Endothelial cell of umbilical vein (primary cell): ENCODE measurements at regions not wholly inside any gene's neighbourhood (a gene's known extent, or its start where the extent isn't known, plus 50 kb on each side); places are given as distances from the start of the nearest gene placed in this dataset.

Source experiments
- BruUV-seq: library from RNA; stranded (reverse); fragments of 400-500 nt; replicated peaks from 2 replicates; lab custom pipeline; 2021; lab: Mats Ljungman, UMichigan
- CTCF ChIA-PET: fragments of 300-600, 350-600 bp; sonication (Branson Sonifier 250); formaldehyde crosslinking; loops from one replicate; lab custom pipeline; 2021; ENCODE audit warnings: antibody characterized with exemption, inconsistent platforms; lab: Charles Lee
- POLR2A ChIA-PET: fragments of 300-600, 350-600 bp; sonication (Branson Sonifier 250); formaldehyde crosslinking; loops from one replicate; lab custom pipeline; 2021; ENCODE audit warnings: antibody characterized with exemption, inconsistent platforms; lab: Charles Lee
- DNase-seq: peaks from one replicate; pipeline ENCODE4 v3.0.0-alpha.2; 2011; ENCODE audit warnings: low read depth, low spot score
- FAIRE-seq: peaks from 2 replicates; lab custom pipeline; 2011; peaks lifted over from hg19 to GRCh38; lab: Jason Lieb, UNC
- H2AFZ ChIP-seq: 2 replicates; pipeline ENCODE4 v1.6.0; 2012; ENCODE audit warnings: low read depth, low read length, control low read depth, inconsistent platforms
- H3K27ac ChIP-seq: 2 replicates; pipeline ENCODE4 v1.5.1; 2011; ENCODE audit warnings: low read depth, mild to moderate bottlenecking, control low read depth, low read length, moderate library complexity; ENCODE audit not compliant: insufficient read depth
- H3K27me3 ChIP-seq, 2 experiments: 2 replicates each; pipeline versions ENCODE4 v1.6.0 to v1.6.1; 2011; ENCODE audit warnings: low read length in 2 of 2, mixed read lengths in 1 of 2; ENCODE audit not compliant: control insufficient read depth in 2 of 2, insufficient read depth in 2 of 2
- H3K36me3 ChIP-seq, 2 experiments: 2 replicates in 1 of 2; 3 replicates in 1 of 2; pipeline ENCODE4 v1.5.1; 2011; ENCODE audit warnings: low read length in 2 of 2, mild to moderate bottlenecking in 1 of 2, moderate library complexity in 1 of 2; ENCODE audit not compliant: control insufficient read depth in 2 of 2, insufficient read depth in 2 of 2; ENCODE audit errors: extremely low read depth in 1 of 2
- H3K4me1 ChIP-seq: 3 replicates; pipeline ENCODE4 v1.5.1; 2011; ENCODE audit warnings: mild to moderate bottlenecking, low read length; ENCODE audit not compliant: control insufficient read depth, insufficient read depth; ENCODE audit errors: extremely low read depth
- H3K4me2 ChIP-seq: 2 replicates; pipeline ENCODE4 v1.6.1; 2011; ENCODE audit warnings: low read length, control low read depth, mixed read lengths; ENCODE audit not compliant: insufficient read depth
- H3K4me3 ChIP-seq, 3 experiments: fragments of 200-600 bp in 1 of 3; sonication (generic), shearing (Covaris generic) in 1 of 3; replicated peaks in 1 of 3; 2 replicates each; pipeline ENCODE4 v1.5.1; 2011 to 2016; ENCODE audit warnings: control low read depth in 3 of 3, low read length in 3 of 3, mild to moderate bottlenecking in 2 of 3, inconsistent platforms in 1 of 3, low read depth in 1 of 3, moderate library complexity in 1 of 3; ENCODE audit not compliant: insufficient read depth in 1 of 3
- H3K79me2 ChIP-seq: 2 replicates; pipeline ENCODE4 v1.6.0; 2012; ENCODE audit warnings: low read length, inconsistent platforms; ENCODE audit not compliant: control insufficient read depth, insufficient read depth
- H3K9ac ChIP-seq: replicated peaks from 2 replicates; pipeline ENCODE3; 2011; ENCODE audit warnings: low read length, control low read depth; ENCODE audit not compliant: insufficient read depth; ENCODE audit errors: extremely low read depth
- H3K9me1 ChIP-seq: replicated peaks from 3 replicates; pipeline ENCODE4 v1.6.0; 2011; ENCODE audit warnings: mild to moderate bottlenecking, low read length; ENCODE audit not compliant: control insufficient read depth, insufficient read depth; ENCODE audit errors: extremely low read depth
- H3K9me3 ChIP-seq: replicated peaks from 2 replicates; pipeline ENCODE4 v1.5.1; 2012; ENCODE audit warnings: low read length, inconsistent platforms; ENCODE audit not compliant: control insufficient read depth, insufficient read depth
- H4K20me1 ChIP-seq: replicated peaks from 2 replicates; pipeline ENCODE3; 2011; ENCODE audit warnings: mild to moderate bottlenecking, low read length; ENCODE audit not compliant: control insufficient read depth, insufficient read depth; ENCODE audit errors: extremely low read depth
- EZH2 ChIP-seq: IDR thresholded peaks from 2 replicates; pipeline ENCODE4 v1.6.1; 2012; ENCODE audit warnings: borderline replicate concordance, low read depth, mild to moderate bottlenecking, moderate library complexity, low read length, inconsistent platforms; ENCODE audit not compliant: severe bottlenecking
- JUN ChIP-seq: IDR thresholded peaks from 2 replicates; pipeline ENCODE4 v1.6.1; 2011; ENCODE audit warnings: borderline replicate concordance, low read depth; ENCODE audit not compliant: insufficient read length, insufficient read depth
- dilution Hi-C: fragments of 300-500 bp; cut with MboI; formaldehyde crosslinking; loops from one replicate; pipeline ENCODE4 v1.15.0; 2019; ENCODE audit warnings: low sequenced_read_pairs; ENCODE audit not compliant: extremely low pct_ligation_motif_present
- intact Hi-C: fragments of 100-400 bp; cut with micrococcal nuclease; formaldehyde crosslinking; loops from one replicate; pipeline ENCODE4 v1.10.0; 2022

DNA sequence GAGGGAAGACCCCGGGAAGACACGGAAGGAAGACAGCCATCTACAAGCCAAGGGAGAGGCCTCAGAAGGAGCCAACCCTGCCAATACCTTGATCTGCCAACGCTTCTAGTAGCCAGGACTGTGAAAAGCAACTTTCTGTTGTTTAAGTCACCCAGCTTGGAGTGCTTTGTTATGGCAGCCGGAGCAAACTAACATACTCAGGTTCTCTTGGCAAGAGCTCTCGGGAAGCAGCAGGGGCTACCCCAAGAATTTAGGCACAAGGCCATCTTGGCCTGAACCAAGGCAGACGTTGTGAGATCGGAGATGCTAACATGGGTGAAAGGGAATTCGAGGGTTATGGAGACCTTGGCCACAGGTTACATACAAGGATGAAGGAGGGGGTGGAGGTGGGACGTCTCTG is 78.6 kb upstream of the KLHL29 start:
- Histone ChIP-seq H3K4me1 (no peaks in the 10 kb centered on the region), H4K20me1 (no peaks in the 10 kb centered on the region), H3K4me3 (no peak overlapping the region), H3K79me2 (no peaks in the 10 kb centered on the region), H3K27me3 (no peaks in the 10 kb centered on the region), H3K4me2 (no peak overlapping the region), H2AFZ (no peak overlapping the region), H3K36me3 (no peaks in the 10 kb centered on the region), H3K9ac (no peak overlapping the region), H3K9me3 (no peaks in the 10 kb centered on the region), H3K27ac (no peak overlapping the region), H3K9me1 (no peaks in the 10 kb centered on the region)
- no TSS peak for BruUV-seq
- CTCF ChIA-PET, result interaction anchor here (2.1 kb wide), 1 partner anchor 9 kb away, joined by 10 read pairs; no protein-coding TSS in a partner anchor
- dilution Hi-C loops (no loop called here), intact Hi-C loops (no loop called here)
- POLR2A ChIA-PET, result no interaction called here
- DNase-seq, result no peak
- TF ChIP-seq EZH2, result no peak
- FAIRE-seq, result no peak

- ChIA-PET CTCF (no interaction called here), POLR2A (no interaction called here)
- H3K9ac ChIP-seq, result no peak overlapping the region
- no peak for FAIRE-seq
- TF ChIP-seq JUN, result no peak
- no peaks in the 10 kb centered on the region for H3K27me3 ChIP-seq
- H3K4me1 ChIP-seq, result no peaks in the 10 kb centered on the region
- dilution Hi-C loops, result no loop called here
- H3K4me3 ChIP-seq, result no peak overlapping the region
- H3K9me3 ChIP-seq, result no peaks in the 10 kb centered on the region
- DNase-seq, result no peak
- no peaks in the 10 kb centered on the region for H3K9me1 ChIP-seq
- no peaks in the 10 kb centered on the region for H3K36me3 ChIP-seq
- intact Hi-C loops, result loop anchor here (10.0 kb wide), 1 partner anchor 154 kb away; no protein-coding TSS in a partner anchor
- no peaks in the 10 kb centered on the region for H4K20me1 ChIP-seq
- H3K27ac ChIP-seq, result no peak overlapping the region
- H3K4me2 ChIP-seq, result no peak overlapping the region
- no peak overlapping the region for H2AFZ ChIP-seq
- no peaks in the 10 kb centered on the region for H3K79me2 ChIP-seq
- BruUV-seq, result no TSS peak
Observed at GRCh38 chr2:23311186-23311585, 73.8 kb upstream of the KLHL29 start.
